ENCODE measurements at regions not wholly inside any gene's neighbourhood (a gene's known extent, or its start where the extent isn't known, plus 50 kb on each side); places are given as distances from the start of the nearest gene placed in this dataset.

DNA sequence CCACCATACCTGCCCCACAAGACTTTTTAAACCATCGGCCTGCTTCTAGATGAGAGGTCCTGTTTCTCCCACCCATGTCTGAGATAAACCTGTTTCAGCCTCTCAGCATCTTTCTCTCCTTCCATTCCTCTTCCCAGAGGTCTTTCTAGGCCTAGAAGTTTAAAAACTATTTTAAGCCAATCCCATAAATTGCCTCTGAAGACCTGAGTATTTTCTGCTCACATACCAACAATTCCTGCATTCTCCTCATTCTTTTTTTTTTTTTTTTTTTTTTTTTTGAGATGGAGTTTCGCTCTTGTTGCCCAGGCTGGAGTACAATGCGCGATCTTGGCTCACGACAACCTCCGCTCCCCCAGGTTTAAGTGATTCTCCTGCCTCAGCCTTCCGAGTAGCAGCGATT, 262.9 kb upstream of the AUTS2 start:
- Histone ChIP-seq H3K4me3 (ENCODE audit: low read depth in 1 of 3, low read length in 3 of 3) (no peak overlapping the region), H3K36me3 (ENCODE audit: control insufficient read depth in 4 of 4, insufficient read depth in 3 of 4, low read depth in 1 of 4, low read length in 3 of 4) (no peaks in the 10 kb centered on the region), H3K9ac (ENCODE audit: low read depth in 1 of 2, low read length in 2 of 2) (no peak overlapping the region), H3K27me3 (ENCODE audit: control insufficient read depth in 4 of 4, insufficient read depth in 4 of 4, low read length in 3 of 4) (no peaks in the 10 kb centered on the region), H3K27ac (ENCODE audit: low read depth in 1 of 2, low read length in 2 of 2) (no peak overlapping the region), H3K4me1 (ENCODE audit: control insufficient read depth in 4 of 4, insufficient read depth in 4 of 4, low read length in 3 of 4) (no peaks in the 10 kb centered on the region), H3K9me3 (ENCODE audit: control insufficient read depth in 4 of 4, low read length in 3 of 4) (no peaks in the 10 kb centered on the region)
- no peak for TF ChIP-seq HNF4A (conservative IDR thresholded peaks at IDR 0.05)
- no peak for TF ChIP-seq GABPA (IDR thresholded peaks at IDR 0.05 in 1 of 2, conservative IDR thresholded peaks at IDR 0.05 in 1 of 2)
- TF ChIP-seq NR2F2 (IDR thresholded peaks at IDR 0.05) = no peak
- TF ChIP-seq EGR1 (IDR thresholded peaks at IDR 0.05; ENCODE audit: low read depth in 2 of 2) = no peak
- TF ChIP-seq YY1 (IDR thresholded peaks at IDR 0.05) = no peak
- TF ChIP-seq HNF4G (IDR thresholded peaks at IDR 0.05) = no peak
- no peak for TF ChIP-seq JUND (IDR thresholded peaks at IDR 0.05)
- TF ChIP-seq SP1 (IDR thresholded peaks at IDR 0.05) = no peak
- no peak for TF ChIP-seq TAF1 (conservative IDR thresholded peaks at IDR 0.05)
- TF ChIP-seq, protein P1, sequence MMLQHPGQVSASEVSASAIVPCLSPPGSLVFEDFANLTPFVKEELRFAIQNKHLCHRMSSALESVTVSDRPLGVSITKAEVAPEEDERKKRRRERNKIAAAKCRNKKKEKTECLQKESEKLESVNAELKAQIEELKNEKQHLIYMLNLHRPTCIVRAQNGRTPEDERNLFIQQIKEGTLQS (IDR thresholded peaks at IDR 0.05) = no peak
- TF ChIP-seq, protein P2, sequence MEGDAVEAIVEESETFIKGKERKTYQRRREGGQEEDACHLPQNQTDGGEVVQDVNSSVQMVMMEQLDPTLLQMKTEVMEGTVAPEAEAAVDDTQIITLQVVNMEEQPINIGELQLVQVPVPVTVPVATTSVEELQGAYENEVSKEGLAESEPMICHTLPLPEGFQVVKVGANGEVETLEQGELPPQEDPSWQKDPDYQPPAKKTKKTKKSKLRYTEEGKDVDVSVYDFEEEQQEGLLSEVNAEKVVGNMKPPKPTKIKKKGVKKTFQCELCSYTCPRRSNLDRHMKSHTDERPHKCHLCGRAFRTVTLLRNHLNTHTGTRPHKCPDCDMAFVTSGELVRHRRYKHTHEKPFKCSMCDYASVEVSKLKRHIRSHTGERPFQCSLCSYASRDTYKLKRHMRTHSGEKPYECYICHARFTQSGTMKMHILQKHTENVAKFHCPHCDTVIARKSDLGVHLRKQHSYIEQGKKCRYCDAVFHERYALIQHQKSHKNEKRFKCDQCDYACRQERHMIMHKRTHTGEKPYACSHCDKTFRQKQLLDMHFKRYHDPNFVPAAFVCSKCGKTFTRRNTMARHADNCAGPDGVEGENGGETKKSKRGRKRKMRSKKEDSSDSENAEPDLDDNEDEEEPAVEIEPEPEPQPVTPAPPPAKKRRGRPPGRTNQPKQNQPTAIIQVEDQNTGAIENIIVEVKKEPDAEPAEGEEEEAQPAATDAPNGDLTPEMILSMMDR (IDR thresholded peaks at IDR 0.05; ENCODE audit: low read depth, low read length, missing input control) = no peak
- no peak for DNase-seq (ENCODE audit: low spot score)
- WGBS = 96% methylated on average over 8 of the region's 8 CpGs

DNA sequence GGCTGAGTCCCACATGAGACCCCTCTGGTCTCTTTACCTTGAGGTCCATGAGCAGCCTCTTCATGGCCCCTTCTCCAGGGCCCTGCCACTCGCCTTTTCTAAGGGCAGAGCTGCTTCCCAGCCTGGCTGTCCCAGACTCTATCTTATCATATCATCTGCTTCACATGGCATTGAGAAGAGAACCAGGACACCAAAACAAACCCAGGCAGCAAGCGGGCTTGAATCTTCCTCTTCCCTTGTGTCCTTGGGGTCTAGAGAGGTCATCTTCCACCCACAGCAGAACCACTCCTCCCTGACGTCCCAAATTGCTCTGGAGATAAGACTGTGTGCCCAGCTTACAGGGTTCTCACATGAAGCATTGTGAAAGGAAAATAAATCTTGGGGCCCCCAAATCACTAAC, 261.3 kb upstream of the AUTS2 start:
- H3K27me3 ChIP-seq (ENCODE audit: control insufficient read depth in 4 of 4, insufficient read depth in 4 of 4, low read length in 3 of 4) = no peaks in the 10 kb centered on the region
- no peaks in the 10 kb centered on the region for H3K36me3 ChIP-seq (ENCODE audit: control insufficient read depth in 4 of 4, insufficient read depth in 3 of 4, low read depth in 1 of 4, low read length in 3 of 4)
- peaks cover 0 to 6% (median 2%) of the 10 kb centered on the region in 4 donors for H3K4me1 ChIP-seq (ENCODE audit: control insufficient read depth in 4 of 4, insufficient read depth in 4 of 4, low read length in 3 of 4)
- H3K4me3 ChIP-seq (ENCODE audit: low read depth in 1 of 3, low read length in 3 of 3) = no peak overlapping the region
- no peaks in the 10 kb centered on the region for H3K9me3 ChIP-seq (ENCODE audit: control insufficient read depth in 4 of 4, low read length in 3 of 4)
- H3K27ac ChIP-seq (ENCODE audit: low read depth in 1 of 2, low read length in 2 of 2) = no peak overlapping the region
- TF ChIP-seq, protein P3, sequence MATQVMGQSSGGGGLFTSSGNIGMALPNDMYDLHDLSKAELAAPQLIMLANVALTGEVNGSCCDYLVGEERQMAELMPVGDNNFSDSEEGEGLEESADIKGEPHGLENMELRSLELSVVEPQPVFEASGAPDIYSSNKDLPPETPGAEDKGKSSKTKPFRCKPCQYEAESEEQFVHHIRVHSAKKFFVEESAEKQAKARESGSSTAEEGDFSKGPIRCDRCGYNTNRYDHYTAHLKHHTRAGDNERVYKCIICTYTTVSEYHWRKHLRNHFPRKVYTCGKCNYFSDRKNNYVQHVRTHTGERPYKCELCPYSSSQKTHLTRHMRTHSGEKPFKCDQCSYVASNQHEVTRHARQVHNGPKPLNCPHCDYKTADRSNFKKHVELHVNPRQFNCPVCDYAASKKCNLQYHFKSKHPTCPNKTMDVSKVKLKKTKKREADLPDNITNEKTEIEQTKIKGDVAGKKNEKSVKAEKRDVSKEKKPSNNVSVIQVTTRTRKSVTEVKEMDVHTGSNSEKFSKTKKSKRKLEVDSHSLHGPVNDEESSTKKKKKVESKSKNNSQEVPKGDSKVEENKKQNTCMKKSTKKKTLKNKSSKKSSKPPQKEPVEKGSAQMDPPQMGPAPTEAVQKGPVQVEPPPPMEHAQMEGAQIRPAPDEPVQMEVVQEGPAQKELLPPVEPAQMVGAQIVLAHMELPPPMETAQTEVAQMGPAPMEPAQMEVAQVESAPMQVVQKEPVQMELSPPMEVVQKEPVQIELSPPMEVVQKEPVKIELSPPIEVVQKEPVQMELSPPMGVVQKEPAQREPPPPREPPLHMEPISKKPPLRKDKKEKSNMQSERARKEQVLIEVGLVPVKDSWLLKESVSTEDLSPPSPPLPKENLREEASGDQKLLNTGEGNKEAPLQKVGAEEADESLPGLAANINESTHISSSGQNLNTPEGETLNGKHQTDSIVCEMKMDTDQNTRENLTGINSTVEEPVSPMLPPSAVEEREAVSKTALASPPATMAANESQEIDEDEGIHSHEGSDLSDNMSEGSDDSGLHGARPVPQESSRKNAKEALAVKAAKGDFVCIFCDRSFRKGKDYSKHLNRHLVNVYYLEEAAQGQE (IDR thresholded peaks at IDR 0.05) = no peak
- TF ChIP-seq RXRA (IDR thresholded peaks at IDR 0.05) = no peak
- no peak for TF ChIP-seq FOXA1 (IDR thresholded peaks at IDR 0.05)
- TF ChIP-seq, protein P4, sequence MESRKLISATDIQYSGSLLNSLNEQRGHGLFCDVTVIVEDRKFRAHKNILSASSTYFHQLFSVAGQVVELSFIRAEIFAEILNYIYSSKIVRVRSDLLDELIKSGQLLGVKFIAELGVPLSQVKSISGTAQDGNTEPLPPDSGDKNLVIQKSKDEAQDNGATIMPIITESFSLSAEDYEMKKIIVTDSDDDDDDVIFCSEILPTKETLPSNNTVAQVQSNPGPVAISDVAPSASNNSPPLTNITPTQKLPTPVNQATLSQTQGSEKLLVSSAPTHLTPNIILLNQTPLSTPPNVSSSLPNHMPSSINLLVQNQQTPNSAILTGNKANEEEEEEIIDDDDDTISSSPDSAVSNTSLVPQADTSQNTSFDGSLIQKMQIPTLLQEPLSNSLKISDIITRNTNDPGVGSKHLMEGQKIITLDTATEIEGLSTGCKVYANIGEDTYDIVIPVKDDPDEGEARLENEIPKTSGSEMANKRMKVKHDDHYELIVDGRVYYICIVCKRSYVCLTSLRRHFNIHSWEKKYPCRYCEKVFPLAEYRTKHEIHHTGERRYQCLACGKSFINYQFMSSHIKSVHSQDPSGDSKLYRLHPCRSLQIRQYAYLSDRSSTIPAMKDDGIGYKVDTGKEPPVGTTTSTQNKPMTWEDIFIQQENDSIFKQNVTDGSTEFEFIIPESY (IDR thresholded peaks at IDR 0.05) = no peak
- TF ChIP-seq GABPA (IDR thresholded peaks at IDR 0.05 in 1 of 2, conservative IDR thresholded peaks at IDR 0.05 in 1 of 2) = no peak
- no peak for TF ChIP-seq YY1 (IDR thresholded peaks at IDR 0.05)
- TF ChIP-seq FOXA2 (IDR thresholded peaks at IDR 0.05) = no peak
- TF ChIP-seq RAD21 (IDR thresholded peaks at IDR 0.05) = no peak
- no peak for TF ChIP-seq SP1 (IDR thresholded peaks at IDR 0.05)
- no peak for TF ChIP-seq EGR1 (IDR thresholded peaks at IDR 0.05; ENCODE audit: low read depth in 2 of 2)
- DNase-seq (ENCODE audit: low spot score) = no peak
- 83% methylated on average over 3 of the region's 3 CpGs for WGBS
- no peak overlapping the region for H3K9ac ChIP-seq (ENCODE audit: low read depth in 1 of 2, low read length in 2 of 2)
